HG03354 (cell line): ENCODE measurements at regions not wholly inside any gene's neighbourhood (a gene's known extent, or its start where the extent isn't known, plus 50 kb on each side); places are given as distances from the start of the nearest gene placed in this dataset.

Experiments
- ATAC-seq: cut with Tn5 transposase; IDR thresholded peaks from one replicate; pipeline ENCODE4 v1.9.1; 2021; ENCODE audit warnings: mild to moderate bottlenecking; ENCODE audit not compliant: unreplicated experiment, poor library complexity, severe bottlenecking

DNA sequence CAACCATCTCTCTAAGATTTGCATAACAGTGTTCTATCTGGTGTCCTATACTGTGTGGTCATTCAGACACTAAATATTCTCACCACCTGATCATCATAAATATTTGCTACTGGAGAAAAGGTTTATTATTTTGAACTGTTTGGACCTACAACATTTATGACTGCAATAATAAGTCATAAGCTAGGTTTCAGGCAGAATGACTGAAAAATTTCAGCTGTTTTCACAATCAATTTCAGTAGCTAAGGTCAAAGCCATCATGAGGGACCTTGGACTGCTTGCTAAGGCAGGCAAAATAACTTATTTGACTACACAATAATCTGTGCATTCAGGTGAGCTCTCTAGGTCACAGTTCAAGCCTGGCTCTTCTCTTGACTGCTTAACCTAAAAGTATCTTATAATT is 425.5 kb upstream of the CDH2 start:
- ATAC-seq: no peak

DNA sequence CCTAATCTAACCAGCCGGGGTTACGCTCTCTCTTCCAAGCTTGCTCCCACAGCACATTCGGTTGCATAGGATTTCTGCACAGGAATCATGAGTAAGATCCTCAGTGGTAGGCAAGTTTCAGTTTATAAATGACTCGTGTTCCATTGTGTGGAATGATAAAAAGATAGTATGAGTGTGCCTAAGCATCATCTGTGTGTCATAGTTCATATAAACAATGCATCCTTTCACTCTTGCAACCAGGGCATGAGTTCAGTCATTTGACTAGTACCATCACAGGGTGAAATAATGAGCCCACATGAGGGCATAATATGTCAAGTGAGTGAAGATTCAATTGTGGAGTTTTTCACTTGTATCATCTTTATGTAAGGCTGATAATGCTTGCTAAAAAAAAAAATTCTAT is 417.1 kb upstream of the CDH2 start:
- ATAC-seq: no peak

DNA sequence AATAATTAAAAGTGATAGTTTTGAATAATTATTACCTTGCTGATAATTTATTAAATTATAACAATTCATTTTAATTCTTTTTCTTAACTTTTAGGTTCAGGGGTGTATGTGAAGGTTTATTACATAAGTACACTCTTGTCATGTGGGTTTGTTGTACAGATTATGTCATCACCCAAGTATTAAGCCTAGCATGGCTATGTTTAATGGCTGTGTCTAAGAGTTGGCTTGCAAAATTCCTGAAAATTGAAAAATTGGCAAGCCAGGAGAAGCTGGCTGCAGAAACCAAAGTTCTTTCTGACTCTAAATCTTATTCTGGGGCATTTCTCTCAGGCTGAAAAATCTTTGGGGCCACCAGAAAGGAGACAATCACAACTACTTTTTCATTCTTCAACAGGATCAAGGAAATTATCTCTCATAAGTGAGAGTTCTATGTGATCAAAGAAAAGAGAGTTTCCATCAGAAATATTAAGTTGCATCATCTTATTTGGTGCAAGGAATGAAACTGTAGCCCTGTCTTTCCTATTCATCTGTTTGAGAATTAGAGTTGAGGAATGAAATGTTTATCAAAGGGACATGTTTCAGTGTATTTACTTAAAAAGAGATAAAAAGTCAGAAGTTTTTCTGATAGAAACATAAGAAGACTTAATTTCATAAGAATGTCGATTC is 412.1 kb upstream of the CDH2 start:
- ATAC-seq: no peak

DNA sequence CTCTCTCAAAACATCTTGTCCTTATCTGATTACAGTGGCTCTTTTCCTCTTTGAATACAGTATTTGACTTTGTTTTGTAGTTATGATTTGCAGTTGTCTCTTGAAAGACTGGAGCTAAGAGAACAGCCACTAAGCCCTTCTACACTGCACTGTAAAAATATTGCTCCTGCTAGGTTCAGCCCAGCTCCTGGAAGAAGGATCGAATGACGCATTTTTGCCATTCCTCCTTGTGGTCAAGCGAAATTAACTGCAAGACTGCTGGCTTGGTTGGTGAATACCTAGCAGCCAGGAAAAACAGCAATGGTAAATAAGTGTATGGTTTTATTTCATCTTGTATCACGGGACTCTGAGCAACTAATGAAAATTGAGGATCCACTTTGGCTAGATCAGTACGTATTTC is 407.8 kb upstream of the CDH2 start:
- ATAC-seq: no peak

DNA sequence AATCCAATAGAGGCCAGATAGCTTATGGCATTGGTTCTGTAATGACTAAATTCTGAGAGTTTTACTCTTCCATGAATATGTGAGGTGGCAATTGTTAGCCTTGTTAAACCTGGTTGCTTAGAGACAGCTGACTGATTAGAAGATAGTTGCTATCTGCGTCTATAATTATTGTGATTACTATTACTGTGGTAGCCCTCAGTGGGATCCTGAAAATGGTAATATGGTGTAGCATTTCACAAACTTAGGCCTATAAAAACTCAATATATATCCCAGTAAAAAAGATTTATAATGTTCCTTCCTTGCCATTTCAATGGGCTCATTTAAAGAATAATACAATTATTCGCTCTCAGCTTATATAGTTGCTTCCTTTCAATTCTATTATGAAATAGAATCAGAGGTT is 405.8 kb upstream of the CDH2 start:
- no peak for ATAC-seq

DNA sequence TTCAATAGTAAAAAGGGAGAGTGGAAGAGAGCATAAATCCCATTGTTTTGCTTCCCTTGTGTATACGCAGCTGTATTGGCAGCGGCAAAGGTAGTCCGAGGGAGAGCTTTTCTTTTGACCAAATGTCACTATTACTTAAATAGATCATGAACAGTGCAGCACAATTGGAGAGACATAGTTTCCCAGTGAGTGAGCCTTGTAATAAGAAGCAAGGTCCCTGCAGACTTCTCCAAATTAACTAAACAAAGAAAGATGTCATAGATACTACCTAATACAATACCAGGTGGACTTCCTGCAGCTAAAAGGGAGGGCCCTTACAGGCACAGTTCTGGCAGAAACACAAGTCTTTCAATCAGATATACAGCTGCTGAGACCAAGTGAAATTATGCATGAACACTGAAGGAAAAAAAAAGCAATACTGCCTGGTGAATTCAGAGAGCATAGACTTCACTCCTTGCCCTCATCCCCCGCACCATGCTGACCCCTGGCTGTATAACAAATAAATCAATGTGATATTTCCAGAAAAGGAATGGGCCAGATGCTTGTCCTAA is 404.7 kb upstream of the CDH2 start:
- ATAC-seq: no peak

DNA sequence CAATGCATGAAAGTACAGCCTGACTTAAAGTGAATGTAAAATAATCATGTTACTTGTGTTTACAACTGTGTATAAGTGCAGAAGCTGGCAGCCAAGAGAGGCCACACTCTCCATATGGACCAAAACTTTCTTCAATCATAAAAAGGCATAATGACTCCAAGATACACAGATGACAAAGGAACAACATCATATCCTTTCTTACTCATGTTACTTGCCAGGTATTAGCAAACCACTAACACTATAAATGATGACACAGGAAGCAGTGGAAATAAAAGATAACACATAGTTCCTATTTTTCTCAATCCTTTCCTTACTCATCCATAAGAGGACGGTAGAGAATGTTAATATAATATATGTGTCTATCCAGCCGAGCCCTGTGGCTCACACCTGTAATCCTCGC is 400.0 kb upstream of the CDH2 start:
- no peak for ATAC-seq

DNA sequence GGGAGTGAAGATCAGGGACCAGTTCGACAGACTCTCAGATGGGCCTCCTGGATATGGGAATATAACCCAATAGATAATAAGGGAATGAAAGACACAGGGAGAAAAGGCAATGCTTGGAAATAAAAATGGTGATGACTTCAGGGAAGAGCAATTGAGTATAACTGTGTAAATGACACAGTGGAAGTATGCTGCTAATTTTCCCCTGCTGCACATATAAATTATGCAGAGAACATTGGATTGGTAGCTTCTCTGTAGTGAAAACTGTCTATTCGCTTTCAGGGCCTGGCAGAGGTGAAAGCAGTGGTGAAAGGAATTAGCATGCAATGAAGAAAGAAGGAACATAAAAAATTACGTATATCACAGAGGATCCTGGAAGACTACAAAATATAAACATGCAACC is 398.2 kb upstream of the CDH2 start:
- no peak for ATAC-seq

DNA sequence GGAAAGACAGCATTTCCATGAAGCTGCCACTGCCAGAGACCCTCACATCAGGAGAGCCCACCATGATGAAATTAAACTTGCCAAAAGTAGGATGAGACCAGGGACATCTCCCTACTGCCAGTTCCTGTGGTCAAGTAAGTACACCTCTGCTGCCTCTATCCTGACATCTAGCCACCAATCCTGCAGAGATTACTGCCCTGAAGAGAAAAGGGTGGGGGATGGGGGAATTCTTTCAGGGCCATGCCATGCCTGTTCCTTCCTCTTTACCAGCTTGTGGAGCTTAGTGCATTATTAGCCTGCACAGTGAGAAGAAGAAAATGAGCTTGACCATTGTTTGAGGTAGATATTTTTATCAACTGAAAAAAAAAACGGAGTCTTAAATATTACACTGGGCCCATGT is 397.2 kb upstream of the CDH2 start:
- ATAC-seq: no peak

DNA sequence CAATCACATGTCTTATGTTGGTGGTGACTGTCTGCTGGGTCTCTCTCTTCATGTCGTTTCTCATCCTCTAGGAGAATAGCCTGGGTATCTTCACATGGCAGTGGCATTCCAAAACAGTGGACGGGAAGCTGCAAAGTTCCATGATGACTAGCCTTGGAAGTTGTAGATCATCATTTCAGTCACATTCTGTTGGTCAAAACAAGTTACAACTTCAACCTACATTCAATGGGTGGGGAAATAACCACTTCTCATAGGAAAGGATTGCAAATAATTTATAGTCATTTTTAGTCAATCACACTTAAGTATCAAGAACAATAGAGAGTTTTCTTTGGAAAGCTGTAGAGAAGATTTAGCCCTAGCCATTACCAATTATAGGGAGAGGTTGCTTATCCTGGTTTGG is 395.0 kb upstream of the CDH2 start:
- ATAC-seq: no peak

DNA sequence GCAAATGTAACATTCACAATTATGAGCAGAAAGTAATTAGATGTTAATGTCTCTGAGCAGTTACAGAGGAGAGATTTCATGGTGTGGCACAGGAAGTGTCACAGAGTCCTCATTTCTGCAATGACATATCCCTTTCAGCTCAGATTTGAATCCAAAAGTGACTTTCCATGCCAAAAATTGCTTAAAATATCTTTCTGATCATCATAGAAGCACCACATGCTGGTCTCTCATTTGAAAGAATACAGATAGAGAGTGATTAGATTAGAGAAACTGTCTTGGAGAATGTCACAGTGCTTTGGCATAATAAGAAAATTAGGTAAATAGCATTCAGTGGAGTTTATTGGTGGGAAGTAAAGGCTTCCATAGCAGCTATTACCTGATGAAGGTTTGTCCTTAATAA is 383.4 kb upstream of the CDH2 start:
- ATAC-seq: no peak

DNA sequence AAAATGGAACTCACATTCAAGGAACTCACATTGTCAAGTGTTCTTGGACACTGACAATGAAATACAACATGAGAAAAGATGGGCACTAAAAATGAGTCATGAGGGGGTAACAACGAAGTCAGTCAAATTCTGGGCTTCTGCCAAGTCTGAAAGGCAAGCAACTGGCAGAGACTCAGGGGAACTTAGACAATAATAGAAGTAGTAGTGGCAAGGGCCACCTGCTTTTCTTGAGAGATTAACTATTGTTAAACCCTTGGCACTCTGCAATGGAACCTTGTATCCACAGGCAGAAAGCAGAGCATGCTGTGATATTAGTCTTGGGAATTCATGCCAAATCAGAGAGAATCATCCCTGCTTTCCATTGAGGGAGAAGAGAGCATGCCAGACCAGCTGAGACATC is 382.6 kb upstream of the CDH2 start:
- no peak for ATAC-seq

DNA sequence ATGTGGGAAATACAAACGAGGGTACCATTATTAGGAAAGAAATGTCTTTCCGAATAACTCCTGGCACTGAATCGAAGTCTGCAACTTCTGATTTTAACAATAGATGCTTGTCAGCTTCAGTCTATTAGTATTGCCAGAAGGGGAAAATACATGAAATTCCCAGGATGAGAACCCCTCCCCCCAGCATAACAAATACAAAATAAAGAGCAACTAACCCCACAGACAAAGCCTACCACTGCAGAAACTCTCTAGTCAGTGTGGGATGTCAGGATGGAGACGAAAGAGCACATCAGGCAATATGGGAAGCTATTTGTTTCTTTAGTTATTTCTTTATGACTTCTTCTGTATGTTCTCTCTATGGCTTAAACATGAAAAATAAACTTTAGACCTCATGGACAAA is 365.0 kb upstream of the CDH2 start:
- ATAC-seq: no peak

DNA sequence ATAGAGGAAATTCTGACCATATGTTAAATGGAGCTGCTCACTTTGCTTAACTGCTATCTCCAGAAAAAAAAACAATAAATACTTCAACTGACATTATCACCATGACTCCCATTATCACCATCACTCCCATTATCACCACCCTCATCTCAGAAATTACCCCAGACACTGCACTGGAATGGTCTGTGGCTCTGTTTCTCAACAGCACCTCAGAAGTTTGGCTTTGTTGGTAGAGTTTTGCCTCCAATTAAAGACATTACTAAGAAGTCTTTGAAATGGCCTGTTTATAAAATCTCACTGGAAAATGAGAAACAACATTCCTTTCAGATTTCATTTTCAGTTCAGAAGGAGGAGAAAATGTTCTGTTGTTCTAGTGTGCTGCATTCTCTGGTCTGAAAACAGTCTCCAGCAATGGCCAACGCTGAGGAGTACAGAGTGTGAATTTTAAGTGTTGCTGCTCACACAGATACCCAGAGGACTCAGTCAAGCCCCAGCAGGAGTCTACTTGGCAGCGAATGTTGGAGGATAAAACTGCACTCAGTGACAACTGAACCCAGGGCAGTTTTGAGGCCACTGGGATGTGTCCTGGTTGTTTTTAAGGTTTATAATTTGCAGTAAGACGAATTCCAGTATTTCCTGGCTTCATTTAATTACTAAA is 364.5 kb upstream of the CDH2 start:
- no peak for ATAC-seq

DNA sequence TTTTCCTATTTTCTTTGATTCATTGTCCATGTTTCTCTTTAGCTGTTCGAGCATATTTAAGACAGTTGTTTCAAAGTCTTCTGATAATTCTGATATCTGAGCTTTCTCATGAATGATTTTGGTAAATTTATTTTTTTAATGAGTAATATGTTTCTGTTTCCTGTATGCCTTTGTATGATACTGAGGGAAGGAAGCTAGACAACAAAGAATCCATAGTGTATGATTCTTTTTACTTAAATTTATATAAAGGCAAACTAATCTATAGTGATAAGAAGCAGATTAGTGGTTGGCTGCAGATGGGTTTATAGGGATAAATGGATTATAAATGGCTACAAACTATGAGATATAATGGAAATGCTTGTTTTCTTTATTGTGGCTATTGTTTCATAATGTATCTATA is 352.7 kb upstream of the CDH2 start:
- no peak for ATAC-seq

DNA sequence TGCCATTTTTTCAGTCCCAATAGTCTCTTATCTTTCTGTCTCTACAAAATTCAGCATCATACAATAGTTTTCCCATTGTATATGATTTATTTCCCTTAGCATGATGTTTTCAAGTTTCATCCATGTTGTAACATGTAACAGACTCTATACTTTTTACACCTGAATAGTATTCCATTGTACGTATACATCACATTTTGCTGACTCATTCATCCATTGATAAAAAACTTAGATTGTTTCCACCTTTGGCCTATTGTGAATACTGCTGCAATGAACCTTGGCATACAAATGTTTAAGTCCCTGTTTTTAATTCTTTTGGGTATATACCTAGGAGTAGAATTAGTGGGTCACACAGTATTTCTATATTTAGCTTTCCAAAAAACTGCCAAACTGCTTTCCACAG is 349.3 kb upstream of the CDH2 start:
- ATAC-seq: no peak

DNA sequence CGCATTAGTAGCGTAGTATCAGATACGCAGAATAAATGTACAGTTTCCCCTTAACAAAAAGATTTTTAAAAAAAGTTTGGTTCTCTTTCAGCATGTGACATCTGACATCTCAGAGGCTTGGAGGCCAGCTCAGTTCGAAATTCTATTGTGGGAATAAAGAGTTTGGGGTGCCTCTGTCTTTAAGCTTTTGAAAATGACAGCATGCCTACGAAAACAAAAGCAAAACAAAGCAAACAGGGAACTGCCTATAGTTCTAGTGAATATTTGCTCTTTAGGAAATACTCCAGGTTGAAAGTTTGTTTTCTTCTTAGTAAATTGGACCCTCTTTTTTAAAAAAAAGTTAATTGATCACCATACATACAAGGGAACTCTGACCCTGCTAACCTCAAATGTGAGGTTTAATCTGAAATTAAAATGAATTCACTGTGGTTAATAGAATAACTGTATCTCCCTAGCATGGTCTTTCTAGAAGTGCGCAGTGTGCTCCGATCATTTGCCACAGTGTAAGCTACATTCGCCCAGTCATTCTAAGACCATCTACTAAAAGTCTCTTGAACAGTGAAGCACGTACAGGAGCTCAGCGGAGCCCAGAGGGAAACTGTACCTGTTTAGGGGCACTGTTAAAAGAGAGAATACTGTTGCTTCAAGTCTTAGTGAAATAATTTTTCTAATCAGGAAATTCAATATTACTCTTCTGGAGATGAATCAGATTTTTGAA is 347.0 kb upstream of the CDH2 start:
- no peak for ATAC-seq

DNA sequence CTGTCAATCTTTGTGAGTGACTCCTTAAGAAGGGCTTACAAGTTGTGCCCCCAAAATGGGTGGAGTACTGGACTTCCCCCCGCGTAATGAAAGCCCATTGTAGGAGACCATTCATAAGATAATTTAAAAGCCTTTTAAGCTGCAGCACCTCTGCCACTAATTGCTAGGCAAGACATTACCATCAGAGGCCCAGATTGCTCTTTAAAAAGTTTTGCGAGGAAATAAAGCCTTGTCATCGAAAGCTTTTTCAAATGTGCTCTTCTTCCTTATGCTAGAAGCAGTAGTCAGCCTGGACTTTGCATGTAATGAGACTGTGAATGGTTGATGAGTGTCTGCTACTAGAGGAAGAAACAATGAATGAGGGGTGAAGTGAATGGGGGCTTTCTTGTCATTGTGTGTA is 345.3 kb upstream of the CDH2 start:
- no peak for ATAC-seq

DNA sequence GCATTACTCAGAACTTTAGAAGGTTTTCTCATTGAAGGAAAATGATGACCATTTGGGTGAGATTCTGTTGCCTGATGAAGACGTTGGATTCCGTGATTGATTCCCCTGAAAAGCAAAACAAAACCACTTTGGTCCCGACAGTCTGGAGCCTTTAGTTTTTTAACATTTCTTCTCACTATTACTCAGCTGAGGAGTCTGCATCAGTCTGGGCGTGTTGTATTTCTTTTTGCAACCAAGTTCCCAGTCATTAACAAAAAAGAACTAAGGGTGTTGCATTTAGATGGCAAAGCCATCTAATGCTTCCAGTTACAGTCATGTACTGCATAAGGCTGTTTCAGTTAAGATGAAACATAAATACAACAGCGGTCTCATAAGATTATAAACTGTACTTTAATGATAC is 343.1 kb upstream of the CDH2 start:
- no peak for ATAC-seq

DNA sequence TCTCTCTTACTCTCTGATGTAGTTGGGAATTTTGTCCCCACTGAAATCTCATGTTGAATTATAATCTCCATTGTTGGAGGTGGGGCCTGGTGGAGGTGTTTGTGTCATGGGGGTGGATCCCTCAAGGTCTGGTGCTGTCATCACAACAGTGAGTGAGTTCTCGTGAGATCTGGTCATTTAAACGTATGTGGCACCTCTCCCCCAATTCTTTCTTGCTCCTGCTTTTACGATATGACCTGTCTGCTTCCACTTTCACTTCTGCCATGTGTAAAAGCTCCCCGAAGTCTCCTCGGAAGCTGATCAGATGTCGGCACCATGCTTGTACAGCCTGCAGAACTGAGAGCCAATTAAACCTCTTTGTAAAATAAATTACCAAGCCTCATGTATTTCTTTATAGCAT is 337.8 kb upstream of the CDH2 start:
- ATAC-seq: no peak

DNA sequence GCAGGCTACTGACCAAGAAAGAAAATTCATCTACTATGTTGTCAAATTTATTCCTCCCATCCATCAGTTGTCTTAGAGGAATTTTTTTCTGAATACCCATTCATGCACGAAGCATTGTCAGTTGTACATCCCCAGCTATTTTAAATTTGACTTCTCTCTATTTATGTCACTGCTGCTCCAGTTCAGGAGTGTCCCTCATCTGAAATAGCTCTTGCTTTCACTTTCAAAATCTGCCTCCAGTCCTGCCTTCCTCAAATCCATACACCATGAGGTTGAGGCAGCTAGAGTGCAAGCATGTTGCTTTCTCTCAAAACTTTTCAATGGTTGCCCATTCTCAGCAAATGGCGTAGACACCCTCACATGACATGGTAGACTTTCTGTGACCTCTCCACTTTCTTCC is 335.4 kb upstream of the CDH2 start:
- no peak for ATAC-seq
